GM21529 (cell line): ENCODE measurements at regions not wholly inside any gene's neighbourhood (a gene's known extent, or its start where the extent isn't known, plus 50 kb on each side); places are given as distances from the start of the nearest gene placed in this dataset.

ENCODE experiments used
- ATAC-seq: cut with Tn5 transposase; IDR thresholded peaks from one replicate; pipeline ENCODE4 v1.9.1; 2021; ENCODE audit not compliant: unreplicated experiment

DNA sequence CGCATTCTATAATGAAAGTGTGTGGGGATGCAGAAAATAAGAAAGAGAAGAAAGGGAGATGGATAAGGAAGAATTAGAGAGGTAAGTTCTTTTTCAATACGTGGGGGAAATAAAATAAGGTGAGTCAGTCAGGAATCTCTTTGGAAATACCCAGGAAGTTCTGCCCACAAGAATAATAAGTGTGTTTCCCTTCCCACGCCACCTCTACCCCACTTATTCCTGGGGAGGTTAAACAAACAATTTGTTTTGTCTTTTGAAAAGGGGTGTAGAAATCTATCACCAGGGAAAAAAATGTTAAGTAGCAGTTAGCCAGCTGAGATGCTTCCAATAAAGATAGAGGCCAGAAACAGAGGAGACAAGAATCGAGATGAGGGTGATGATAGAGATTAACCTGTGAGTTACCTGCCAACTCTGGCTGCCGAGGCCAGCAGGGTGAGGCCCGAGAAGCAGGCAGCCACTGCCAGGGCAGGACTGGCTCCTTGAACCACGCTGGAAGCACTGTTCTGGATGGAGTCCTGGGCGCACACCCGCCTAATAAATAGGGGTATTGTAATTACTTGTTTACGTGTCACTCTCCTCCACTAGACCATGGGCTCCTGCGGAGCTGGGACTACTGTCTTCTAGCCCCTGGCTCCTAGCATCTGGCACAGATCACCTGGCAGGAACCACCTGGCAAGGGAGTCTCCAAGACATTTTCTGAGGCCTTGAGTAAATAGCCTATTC is 191.3 kb downstream of the FGFR2 start:
- no peak for ATAC-seq

DNA sequence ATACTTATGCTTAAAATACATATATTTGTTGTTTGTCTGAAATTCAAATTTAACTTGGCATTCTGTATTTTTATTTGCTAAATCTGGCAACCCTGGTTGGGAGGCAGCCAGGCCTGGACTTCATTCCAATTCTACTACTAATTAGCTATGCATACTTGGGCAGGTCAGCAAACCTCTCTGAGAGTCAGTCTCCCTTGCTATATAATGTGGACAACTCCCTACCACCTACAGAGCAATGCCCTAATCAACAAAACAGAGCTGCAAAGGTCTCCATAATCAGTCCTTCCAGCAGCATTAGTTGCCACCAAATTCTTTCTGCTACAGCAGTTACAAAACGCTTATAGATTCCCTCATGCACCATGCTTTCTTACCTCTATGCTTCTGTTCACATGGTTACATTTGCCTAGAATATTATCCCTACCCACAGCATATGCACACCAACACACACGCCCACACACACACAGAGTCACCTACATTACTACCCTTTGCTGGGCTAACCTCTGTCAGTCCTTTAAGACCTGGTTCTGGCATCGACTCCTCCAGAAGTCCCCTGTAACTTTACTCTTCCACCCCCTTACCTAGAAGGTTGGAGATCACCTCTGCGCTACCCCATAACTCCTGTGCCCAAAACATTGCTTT is 188.7 kb downstream of the FGFR2 start:
- ATAC-seq = no peak

DNA sequence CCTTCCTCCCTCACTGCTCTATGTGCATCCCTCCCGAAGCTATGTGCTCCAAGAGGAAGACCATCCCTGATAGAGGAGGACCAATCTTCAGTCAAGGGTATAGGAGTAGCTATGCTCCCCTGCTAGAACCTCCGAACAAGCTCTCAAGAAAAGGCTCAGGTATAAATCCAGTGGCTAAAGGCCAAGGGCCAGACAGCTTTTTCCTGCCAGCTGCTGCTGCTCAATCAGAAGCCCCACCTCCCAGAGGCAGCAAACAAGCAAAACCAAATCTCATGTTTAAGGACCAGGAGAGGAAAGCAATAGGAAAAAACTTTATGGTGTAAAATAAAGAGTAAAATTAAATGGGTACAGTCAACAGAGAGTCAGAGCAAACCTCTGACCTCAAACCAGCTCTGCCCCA is 187.2 kb downstream of the FGFR2 start:
- ATAC-seq = no peak

DNA sequence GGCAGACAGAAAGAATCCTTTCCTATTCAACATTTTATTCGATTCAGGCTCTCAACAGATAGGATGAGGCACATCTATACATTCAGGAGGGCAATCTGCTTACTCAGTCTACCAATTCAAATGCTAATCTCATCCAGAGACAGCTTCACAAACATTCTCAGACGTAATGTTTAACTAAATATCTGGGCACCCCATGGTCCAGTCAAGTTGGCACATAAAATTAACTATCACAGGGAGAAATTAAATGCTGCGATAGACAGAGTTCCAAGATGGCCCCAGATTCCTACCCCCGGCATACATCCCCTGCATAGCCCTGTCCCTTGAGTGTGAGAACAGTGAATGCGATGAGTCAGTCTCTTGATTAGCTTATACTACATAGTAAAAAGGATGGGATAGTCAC is 184.3 kb downstream of the FGFR2 start:
- ATAC-seq = no peak

DNA sequence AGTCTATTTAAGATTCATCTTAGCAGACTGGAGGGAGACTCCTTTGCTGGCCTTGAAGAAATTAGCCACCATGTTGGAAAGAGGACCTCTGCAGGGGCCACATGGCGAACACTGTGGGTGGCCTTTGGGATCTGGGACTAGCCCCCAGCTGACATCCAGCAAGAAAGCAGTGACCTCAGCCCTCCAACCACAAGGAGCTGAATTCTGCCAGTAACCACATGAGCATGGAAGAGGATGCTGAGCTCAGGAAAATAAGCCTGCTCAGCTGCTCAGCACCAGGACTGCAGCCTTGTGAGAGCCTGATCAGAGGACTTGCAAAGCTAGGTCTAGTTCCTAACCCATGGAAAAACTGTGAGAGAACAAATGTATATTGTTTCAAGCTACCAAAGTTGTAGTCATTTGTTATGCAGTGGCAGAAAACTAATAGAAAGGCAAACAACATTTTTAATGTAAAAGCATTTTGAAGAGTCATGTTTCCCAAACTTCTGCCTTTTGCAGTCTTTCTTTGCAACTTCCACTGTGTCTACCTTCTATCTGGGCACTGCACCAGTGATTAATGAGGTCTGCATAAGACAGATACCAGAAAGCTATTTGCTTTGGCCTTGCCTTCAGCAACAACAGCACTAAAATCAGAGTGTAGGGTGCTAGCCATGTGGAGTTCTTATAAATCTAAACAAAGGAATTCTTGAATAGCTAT is 183.7 kb downstream of the FGFR2 start:
- ATAC-seq = no peak

DNA sequence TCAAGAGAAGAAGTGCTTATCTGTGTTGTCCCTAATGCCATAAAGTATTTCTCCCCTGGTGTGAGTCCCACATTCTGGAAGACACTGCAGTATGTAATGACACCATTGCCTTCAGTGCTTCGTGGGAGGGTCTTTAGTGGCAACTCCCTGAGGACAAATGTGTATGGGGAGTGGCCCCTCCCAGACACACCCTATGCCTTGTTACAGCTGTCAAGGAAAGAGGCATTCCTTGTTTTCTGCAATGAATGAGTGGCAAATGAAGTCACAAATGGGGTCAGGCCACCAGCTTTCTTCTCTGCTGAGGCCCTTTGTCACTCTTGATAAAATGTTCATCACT is 183.2 kb downstream of the FGFR2 start:
- no peak for ATAC-seq

DNA sequence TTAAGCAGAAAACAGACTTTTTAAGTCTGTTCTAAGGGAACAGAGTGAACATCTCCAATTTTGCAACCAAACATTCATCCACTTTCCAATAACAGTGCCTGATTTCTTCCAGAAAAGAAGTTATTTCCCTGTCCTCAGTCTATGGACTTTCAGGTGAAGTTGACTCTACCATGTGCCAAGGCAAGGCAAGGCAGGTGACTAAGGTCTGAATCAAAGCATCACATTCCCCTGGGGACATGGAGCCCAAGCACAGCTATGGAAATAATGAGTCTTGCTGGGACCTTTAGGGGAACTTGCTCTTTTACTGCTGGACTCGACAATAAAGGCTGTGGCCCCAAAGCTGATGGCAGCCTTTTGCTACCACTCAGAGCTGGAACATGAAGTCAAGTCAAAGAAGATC is 182.2 kb downstream of the FGFR2 start:
- ATAC-seq = no peak

DNA sequence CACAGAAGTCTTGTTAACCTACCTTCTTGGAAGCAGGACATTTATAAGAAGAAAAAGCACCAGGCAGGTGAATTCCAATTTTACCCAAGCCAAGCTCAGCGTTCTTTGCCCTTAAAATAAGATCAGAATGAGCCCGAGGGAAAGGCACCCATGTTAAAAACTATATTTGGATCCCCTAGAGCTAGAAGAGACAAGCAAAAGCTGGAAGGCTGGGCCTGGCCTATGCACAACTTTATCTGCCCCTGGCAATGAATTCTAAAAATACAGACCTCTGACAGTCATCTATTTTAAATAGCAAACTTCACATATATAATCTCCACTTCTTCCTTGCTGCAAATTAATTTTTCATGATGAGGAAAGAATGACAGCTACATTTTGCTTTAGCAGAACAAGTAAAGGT is 180.9 kb downstream of the FGFR2 start:
- ATAC-seq = no peak

DNA sequence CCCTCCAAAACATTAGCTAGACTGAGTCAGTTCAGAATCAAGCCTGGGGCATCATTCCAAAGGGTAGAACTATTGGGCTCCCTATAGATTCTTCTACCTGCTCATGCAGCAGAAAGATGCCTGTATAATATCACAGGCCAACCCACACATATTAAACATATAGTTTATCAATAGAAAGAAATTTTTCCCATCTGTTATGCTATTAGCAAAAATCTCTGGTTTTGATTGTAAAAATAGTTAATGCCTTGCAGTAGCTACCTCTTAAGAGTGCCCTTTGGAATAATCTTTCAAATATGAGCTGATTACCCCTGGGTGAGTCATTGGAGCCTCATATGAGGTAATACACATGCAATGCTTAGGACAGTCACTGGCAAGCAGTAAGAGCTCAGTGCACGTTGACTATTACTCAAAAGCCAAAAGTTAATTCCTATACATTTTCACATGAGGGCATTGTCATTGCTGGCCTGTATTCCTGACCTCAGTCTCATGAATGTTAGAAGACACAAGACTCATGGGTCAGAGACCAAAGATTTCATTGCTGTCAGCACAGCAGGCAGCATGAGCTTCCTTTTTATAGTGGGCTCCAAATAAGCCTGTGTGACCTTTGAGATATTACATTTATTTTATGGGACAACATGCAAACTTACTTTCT is 180.0 kb downstream of the FGFR2 start:
- ATAC-seq = no peak

DNA sequence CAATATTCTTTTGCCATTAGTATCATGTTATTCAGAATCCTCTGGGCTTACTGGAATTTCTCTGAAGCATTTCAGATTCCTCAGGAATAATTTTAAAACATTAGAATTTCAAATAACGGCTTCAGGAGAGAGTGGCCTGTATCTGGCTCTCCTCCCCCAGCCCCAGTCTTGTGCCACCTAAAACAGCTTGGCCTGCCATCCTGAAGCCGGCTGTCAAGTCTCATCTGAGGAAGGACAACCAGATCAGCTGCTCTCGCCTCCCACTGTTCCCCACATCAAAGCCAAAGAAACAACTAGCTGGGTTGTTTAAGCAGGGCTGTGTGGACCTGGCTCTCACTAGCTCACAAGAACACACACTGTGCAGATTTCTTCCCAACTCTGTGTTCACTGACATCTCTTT is 178.2 kb downstream of the FGFR2 start:
- ATAC-seq = no peak

DNA sequence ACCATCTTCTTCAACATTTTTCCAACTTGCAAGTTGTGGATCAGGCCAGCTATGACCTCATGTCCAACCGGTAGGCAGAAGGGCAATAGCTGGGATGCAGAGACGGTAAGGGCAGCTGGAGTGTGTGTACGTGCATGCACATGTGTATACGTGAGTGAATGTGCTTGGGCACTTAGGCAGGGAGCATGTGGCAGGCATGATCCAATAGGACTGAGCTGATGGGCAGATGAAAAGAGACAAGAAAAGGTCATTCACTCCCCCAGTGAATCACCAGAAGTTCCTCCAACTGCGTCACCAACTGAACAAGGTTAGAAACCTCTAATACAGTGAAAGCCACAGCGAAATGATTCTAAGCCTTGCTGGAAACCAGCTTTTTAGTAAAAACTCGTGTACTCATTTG is 176.1 kb downstream of the FGFR2 start:
- no peak for ATAC-seq

DNA sequence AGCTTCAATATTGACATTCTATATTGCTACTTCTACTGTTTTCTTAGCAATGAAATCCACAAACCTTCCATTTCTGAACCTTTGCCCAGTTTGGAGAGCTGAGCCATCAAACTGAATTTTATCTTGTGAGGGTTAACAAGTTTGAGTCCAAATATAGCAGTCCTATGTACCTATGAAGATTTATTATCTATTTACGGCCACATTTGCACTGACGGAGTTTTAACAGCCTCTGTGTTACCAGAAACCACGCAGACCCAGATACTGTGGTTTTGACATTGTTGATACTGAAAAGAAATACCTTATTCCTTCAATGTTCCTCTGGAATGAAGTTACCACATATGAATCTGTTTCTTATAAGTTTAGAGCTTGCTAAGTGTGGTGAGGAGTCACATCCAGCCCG is 172.6 kb downstream of the FGFR2 start:
- ATAC-seq = no peak

DNA sequence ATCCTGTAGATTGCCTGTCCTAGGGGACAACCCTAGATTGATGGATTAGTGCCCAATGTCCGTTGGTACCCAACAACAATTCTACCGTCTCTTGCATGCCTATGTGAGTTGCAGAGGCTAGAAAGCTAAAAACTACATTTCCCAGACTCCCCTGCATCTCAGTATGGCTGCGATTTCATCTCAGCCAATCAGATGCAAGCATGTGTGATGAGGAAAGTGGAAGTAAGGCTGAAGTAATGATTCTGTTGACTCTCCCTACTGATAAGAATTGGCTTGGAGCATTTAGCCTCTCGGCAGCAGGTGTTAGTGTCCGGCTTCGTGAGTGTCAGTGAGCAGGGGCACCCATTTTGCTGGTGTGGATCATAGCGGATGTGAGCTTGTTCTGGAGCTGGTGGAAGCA is 171.9 kb downstream of the FGFR2 start:
- ATAC-seq = no peak
